ENCODE measurements at regions not wholly inside any gene's neighbourhood (a gene's known extent, or its start where the extent isn't known, plus 50 kb on each side); places are given as distances from the start of the nearest gene placed in this dataset.

DNA sequence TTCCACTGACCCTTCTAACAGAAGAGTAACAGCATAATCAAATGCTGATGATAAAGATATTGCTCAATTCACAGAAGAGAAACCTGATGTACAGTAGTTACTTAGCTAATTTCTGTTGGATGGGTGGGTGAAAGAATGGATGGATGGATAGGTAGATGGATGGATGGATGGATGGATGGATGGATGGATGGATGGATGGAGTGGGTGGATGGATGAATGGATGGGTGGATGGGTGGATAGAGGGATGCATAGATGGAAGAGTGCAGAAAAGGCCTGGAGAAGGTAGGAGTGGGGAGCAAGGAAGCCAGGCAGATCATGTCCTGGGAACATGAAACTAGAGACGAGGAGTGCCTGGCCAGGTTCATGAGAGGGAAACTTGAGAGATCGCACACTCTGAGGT lies 520.9 kb downstream of the BCL11B start:
- H3K27me3 ChIP-seq: no peaks in the 10 kb centered on the region
- ATAC-seq: no peak

GRCh38 chr14:98752660-98753059 lies 519.3 kb downstream of the BCL11B start:
- peaks cover 0 to 9% (median 0%) of the 10 kb centered on the region in 3 donors for H3K9me3 ChIP-seq
- H3K36me3 ChIP-seq: no peaks in the 10 kb centered on the region
- H3K27ac ChIP-seq: no peak overlapping the region
- WGBS, 2 donors (ENCODE audit: low coverage in 1 of 2): 78 to 86% methylated on average over 1 of the region's 1 CpG
- no peaks in the 10 kb centered on the region for H3K4me1 ChIP-seq
- H3K4me3 ChIP-seq: no peak overlapping the region
- TF ChIP-seq, protein P1, sequence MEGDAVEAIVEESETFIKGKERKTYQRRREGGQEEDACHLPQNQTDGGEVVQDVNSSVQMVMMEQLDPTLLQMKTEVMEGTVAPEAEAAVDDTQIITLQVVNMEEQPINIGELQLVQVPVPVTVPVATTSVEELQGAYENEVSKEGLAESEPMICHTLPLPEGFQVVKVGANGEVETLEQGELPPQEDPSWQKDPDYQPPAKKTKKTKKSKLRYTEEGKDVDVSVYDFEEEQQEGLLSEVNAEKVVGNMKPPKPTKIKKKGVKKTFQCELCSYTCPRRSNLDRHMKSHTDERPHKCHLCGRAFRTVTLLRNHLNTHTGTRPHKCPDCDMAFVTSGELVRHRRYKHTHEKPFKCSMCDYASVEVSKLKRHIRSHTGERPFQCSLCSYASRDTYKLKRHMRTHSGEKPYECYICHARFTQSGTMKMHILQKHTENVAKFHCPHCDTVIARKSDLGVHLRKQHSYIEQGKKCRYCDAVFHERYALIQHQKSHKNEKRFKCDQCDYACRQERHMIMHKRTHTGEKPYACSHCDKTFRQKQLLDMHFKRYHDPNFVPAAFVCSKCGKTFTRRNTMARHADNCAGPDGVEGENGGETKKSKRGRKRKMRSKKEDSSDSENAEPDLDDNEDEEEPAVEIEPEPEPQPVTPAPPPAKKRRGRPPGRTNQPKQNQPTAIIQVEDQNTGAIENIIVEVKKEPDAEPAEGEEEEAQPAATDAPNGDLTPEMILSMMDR (IDR thresholded peaks at IDR 0.05): no peak
- TF ChIP-seq EP300 (IDR thresholded peaks at IDR 0.05): no peak
- no peak for TF ChIP-seq POLR2AphosphoS5 (IDR thresholded peaks at IDR 0.05)
- no peak for TF ChIP-seq POLR2A (IDR thresholded peaks at IDR 0.05)
- no peak for ATAC-seq
- H3K27me3 ChIP-seq: no peaks in the 10 kb centered on the region

More for the DNA sequence above, 520.9 kb downstream of the BCL11B start:
- Histone ChIP-seq H3K27ac (no peak overlapping the region), H3K9me3 (peaks cover 0 to 9% (median 0%) of the 10 kb centered on the region in 3 donors), H3K4me1 (no peaks in the 10 kb centered on the region), H3K36me3 (no peaks in the 10 kb centered on the region), H3K4me3 (no peak overlapping the region)
- WGBS, 2 donors (ENCODE audit: low coverage in 1 of 2): 75 to 95% methylated on average over 2 of the region's 2 CpGs
- no peak for TF ChIP-seq POLR2A (IDR thresholded peaks at IDR 0.05)
- no peak for TF ChIP-seq POLR2AphosphoS5 (IDR thresholded peaks at IDR 0.05)
- TF ChIP-seq EP300 (IDR thresholded peaks at IDR 0.05): no peak
- TF ChIP-seq, protein P1 (IDR thresholded peaks at IDR 0.05): no peak

DNA sequence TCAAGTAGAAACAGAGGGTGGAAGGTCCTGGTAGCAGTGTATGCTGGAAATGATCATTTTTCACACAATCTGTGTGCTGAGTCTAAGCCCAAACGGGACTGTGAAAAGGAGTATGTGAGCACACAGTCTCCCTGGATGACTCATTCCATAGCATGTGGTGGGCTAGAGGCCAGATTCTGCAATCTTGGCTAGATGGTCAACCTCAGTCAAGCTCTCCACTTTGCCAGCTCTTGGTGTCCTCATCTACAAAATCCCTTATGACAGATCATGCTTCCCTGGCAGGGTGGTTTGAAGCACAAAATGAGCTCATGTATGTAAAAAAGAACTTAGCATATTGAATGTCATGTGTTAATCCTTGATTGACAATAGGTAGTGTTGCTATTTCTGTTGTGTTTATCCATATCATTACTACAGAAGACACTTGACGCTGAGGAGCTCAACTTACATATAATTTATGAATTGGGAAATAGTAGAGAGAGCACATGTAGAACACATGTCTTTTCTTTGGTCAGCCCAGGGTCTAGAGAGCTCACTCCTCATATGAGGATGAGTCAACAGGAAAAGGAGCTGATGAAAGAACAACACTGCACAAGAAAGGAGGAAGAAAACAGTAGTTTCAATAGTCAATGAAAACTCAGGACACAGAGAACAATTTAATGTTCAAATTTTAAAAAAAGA lies 517.5 kb downstream of the BCL11B start:
- H3K27ac ChIP-seq: no peak overlapping the region
- no peaks in the 10 kb centered on the region for H3K27me3 ChIP-seq
- H3K4me3 ChIP-seq: no peak overlapping the region
- no peaks in the 10 kb centered on the region for H3K36me3 ChIP-seq
- peaks cover 0 to 9% (median 0%) of the 10 kb centered on the region in 3 donors for H3K9me3 ChIP-seq
- no peaks in the 10 kb centered on the region for H3K4me1 ChIP-seq
- TF ChIP-seq POLR2AphosphoS5 (IDR thresholded peaks at IDR 0.05): no peak
- TF ChIP-seq, protein P1 (IDR thresholded peaks at IDR 0.05): no peak
- no peak for TF ChIP-seq EP300 (IDR thresholded peaks at IDR 0.05)
- no peak for TF ChIP-seq POLR2A (IDR thresholded peaks at IDR 0.05)
- 56 to 67% methylated on average over 1 to 2 of the region's 2 CpGs for WGBS, 2 donors (ENCODE audit: low coverage in 1 of 2)
- no peak for ATAC-seq

DNA sequence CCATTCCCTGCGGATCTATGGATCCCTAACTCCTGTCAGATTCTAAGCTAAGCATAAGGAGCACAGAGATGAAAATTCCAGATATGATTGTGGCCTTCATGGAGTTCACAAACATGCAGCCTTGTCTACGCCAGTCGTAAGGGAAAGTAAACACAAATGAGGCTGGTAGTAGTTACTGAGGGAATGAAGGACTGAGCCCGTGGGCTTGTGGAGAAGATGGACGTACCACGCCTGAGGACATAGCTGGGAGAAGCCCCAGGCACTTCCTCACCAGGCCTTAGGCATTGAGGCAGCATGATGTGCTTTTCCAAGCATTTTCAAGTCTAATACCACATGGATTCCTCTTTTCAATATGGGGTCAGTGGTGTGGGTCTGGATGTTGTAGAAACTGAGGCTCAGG lies 515.2 kb downstream of the BCL11B start:
- Histone ChIP-seq H3K9me3 (peaks cover 0 to 9% (median 0%) of the 10 kb centered on the region in 3 donors), H3K27ac (no peak overlapping the region), H3K36me3 (no peaks in the 10 kb centered on the region), H3K27me3 (peaks cover 7% of the 10 kb centered on the region), H3K4me3 (no peak overlapping the region), H3K4me1 (no peaks in the 10 kb centered on the region)
- ATAC-seq: no peak
- no peak for TF ChIP-seq POLR2AphosphoS5 (IDR thresholded peaks at IDR 0.05)
- TF ChIP-seq, protein P1 (IDR thresholded peaks at IDR 0.05): no peak
- no peak for TF ChIP-seq EP300 (IDR thresholded peaks at IDR 0.05)
- no peak for TF ChIP-seq POLR2A (IDR thresholded peaks at IDR 0.05)
- WGBS, 2 donors (ENCODE audit: low coverage in 1 of 2): 84 to 91% methylated on average over 6 of the region's 6 CpGs

GRCh38 chr14:98758440-98758839 lies 513.6 kb downstream of the BCL11B start:
- no peak for TF ChIP-seq POLR2AphosphoS5 (IDR thresholded peaks at IDR 0.05)
- Histone ChIP-seq H3K4me3 (no peak overlapping the region), H3K27ac (no peak overlapping the region), H3K4me1 (no peaks in the 10 kb centered on the region), H3K27me3 (peaks cover 7% of the 10 kb centered on the region), H3K9me3 (peaks cover 0 to 20% (median 0%) of the 10 kb centered on the region in 3 donors), H3K36me3 (no peaks in the 10 kb centered on the region)
- 60 to 100% methylated on average over 1 of the region's 1 CpG for WGBS, 2 donors (ENCODE audit: low coverage in 1 of 2)
- no peak for ATAC-seq
